ENCODE measurements at regions not wholly inside any gene's neighbourhood (a gene's known extent, or its start where the extent isn't known, plus 50 kb on each side); places are given as distances from the start of the nearest gene placed in this dataset.

- H3K4me1 ChIP-seq (ENCODE audit: insufficient read depth, poor library complexity, severe bottlenecking): no peaks in the 10 kb centered on the region
- no peak for DNase-seq (ENCODE audit: low spot score)
- H3K4me3 ChIP-seq (ENCODE audit: severe bottlenecking): no peak overlapping the region
- no peak overlapping the region for H3K27ac ChIP-seq (ENCODE audit: poor library complexity, severe bottlenecking)
- no peak for ATAC-seq (ENCODE audit: low read depth)
- no peaks in the 10 kb centered on the region for H3K9me3 ChIP-seq (ENCODE audit: severe bottlenecking)
- H3K36me3 ChIP-seq (ENCODE audit: low read depth): no peaks in the 10 kb centered on the region
- TF ChIP-seq CTCF (IDR thresholded peaks at IDR 0.05; ENCODE audit: poor library complexity, severe bottlenecking): no peak
- no peaks in the 10 kb centered on the region for H3K27me3 ChIP-seq (ENCODE audit: insufficient read depth, poor library complexity, severe bottlenecking)
These were observed 337.8 kb upstream of the CBLB start for GRCh38 chr3:106206613-106207012.

- Histone ChIP-seq H3K9me3 (ENCODE audit: severe bottlenecking) (no peaks in the 10 kb centered on the region), H3K4me3 (ENCODE audit: severe bottlenecking) (no peak overlapping the region), H3K36me3 (ENCODE audit: low read depth) (no peaks in the 10 kb centered on the region), H3K27me3 (ENCODE audit: insufficient read depth, poor library complexity, severe bottlenecking) (no peaks in the 10 kb centered on the region), H3K4me1 (ENCODE audit: insufficient read depth, poor library complexity, severe bottlenecking) (peaks cover 2% of the 10 kb centered on the region), H3K27ac (ENCODE audit: poor library complexity, severe bottlenecking) (no peak overlapping the region)
- ATAC-seq (ENCODE audit: low read depth) (no peak), DNase-seq (ENCODE audit: low spot score) (no peak)
- no peak for TF ChIP-seq CTCF (IDR thresholded peaks at IDR 0.05; ENCODE audit: poor library complexity, severe bottlenecking)
These were observed 339.4 kb upstream of the CBLB start for GRCh38 chr3:106208251-106208650.

GRCh38 chr3:106208967-106209366 is 340.2 kb upstream of the CBLB start:
- DNase-seq (ENCODE audit: low spot score): no peak
- peaks cover 2% of the 10 kb centered on the region for H3K4me1 ChIP-seq (ENCODE audit: insufficient read depth, poor library complexity, severe bottlenecking)
- ATAC-seq (ENCODE audit: low read depth): no peak
- no peak overlapping the region for H3K27ac ChIP-seq (ENCODE audit: poor library complexity, severe bottlenecking)
- no peak overlapping the region for H3K4me3 ChIP-seq (ENCODE audit: severe bottlenecking)
- peak; percentile 64 for TF ChIP-seq CTCF (IDR thresholded peaks at IDR 0.05; ENCODE audit: poor library complexity, severe bottlenecking)
- no peaks in the 10 kb centered on the region for H3K36me3 ChIP-seq (ENCODE audit: low read depth)
- no peaks in the 10 kb centered on the region for H3K27me3 ChIP-seq (ENCODE audit: insufficient read depth, poor library complexity, severe bottlenecking)
- H3K9me3 ChIP-seq (ENCODE audit: severe bottlenecking): no peaks in the 10 kb centered on the region

- Histone ChIP-seq H3K36me3 (ENCODE audit: low read depth) (no peaks in the 10 kb centered on the region), H3K27ac (ENCODE audit: poor library complexity, severe bottlenecking) (no peak overlapping the region), H3K4me3 (ENCODE audit: severe bottlenecking) (no peak overlapping the region), H3K4me1 (ENCODE audit: insufficient read depth, poor library complexity, severe bottlenecking) (peaks cover 2% of the 10 kb centered on the region), H3K9me3 (ENCODE audit: severe bottlenecking) (no peaks in the 10 kb centered on the region), H3K27me3 (ENCODE audit: insufficient read depth, poor library complexity, severe bottlenecking) (no peaks in the 10 kb centered on the region)
- ATAC-seq (ENCODE audit: low read depth) (no peak), DNase-seq (ENCODE audit: low spot score) (no peak)
- TF ChIP-seq CTCF (IDR thresholded peaks at IDR 0.05; ENCODE audit: poor library complexity, severe bottlenecking): no peak
These were observed 340.7 kb upstream of the CBLB start for GRCh38 chr3:106209482-106209881.

- Histone ChIP-seq H3K4me1 (ENCODE audit: insufficient read depth, poor library complexity, severe bottlenecking) (peaks cover 2% of the 10 kb centered on the region), H3K4me3 (ENCODE audit: severe bottlenecking) (no peak overlapping the region), H3K36me3 (ENCODE audit: low read depth) (no peaks in the 10 kb centered on the region), H3K9me3 (ENCODE audit: severe bottlenecking) (no peaks in the 10 kb centered on the region), H3K27ac (ENCODE audit: poor library complexity, severe bottlenecking) (no peak overlapping the region), H3K27me3 (ENCODE audit: insufficient read depth, poor library complexity, severe bottlenecking) (no peaks in the 10 kb centered on the region)
- TF ChIP-seq CTCF (IDR thresholded peaks at IDR 0.05; ENCODE audit: poor library complexity, severe bottlenecking): no peak
- no peak for DNase-seq (ENCODE audit: low spot score)
- ATAC-seq (ENCODE audit: low read depth): no peak
These were observed 342.1 kb upstream of the CBLB start for GRCh38 chr3:106210923-106211322.
